AG09319 (cell line): ENCODE measurements at regions not wholly inside any gene's neighbourhood (a gene's known extent, or its start where the extent isn't known, plus 50 kb on each side); places are given as distances from the start of the nearest gene placed in this dataset.

Source experiments
- DNase-seq: peaks from one replicate; pipeline ENCODE4 v3.0.0-alpha.2; 2010; ENCODE audit warnings: low read depth; ENCODE audit errors: extremely low read depth
- CTCF ChIP-seq: IDR thresholded peaks from 2 replicates; pipeline ENCODE4 v1.5.1; 2011; ENCODE audit warnings: low read depth, mild to moderate bottlenecking, inconsistent platforms, low read length, moderate library complexity

- TF ChIP-seq CTCF: no peak
- DNase-seq: no peak
Observed at GRCh38 chr2:215692387-215693079, 256.7 kb upstream of the FN1 start.

GRCh38 chr2:215691346-215691745, 255.5 kb upstream of the FN1 start:
- TF ChIP-seq CTCF: no peak
- DNase-seq: no peak

- no peak for DNase-seq
- TF ChIP-seq CTCF: no peak
Observed at GRCh38 chr2:215687149-215688031, 251.5 kb upstream of the FN1 start.

- TF ChIP-seq CTCF: no peak
- no peak for DNase-seq
Observed at GRCh38 chr2:215685238-215685990, 249.5 kb upstream of the FN1 start.

- TF ChIP-seq CTCF: no peak
- DNase-seq: no peak
Observed at GRCh38 chr2:215684448-215685237, 248.8 kb upstream of the FN1 start.

- TF ChIP-seq CTCF: no peak
- DNase-seq: no peak
Observed at GRCh38 chr2:215683295-215683694, 247.4 kb upstream of the FN1 start.
